CD4-positive, alpha-beta T cell (primary cell): ENCODE measurements at regions not wholly inside any gene's neighbourhood (a gene's known extent, or its start where the extent isn't known, plus 50 kb on each side); places are given as distances from the start of the nearest gene placed in this dataset.

ENCODE experiments used
- ATAC-seq: fragments of 200-7000 bp; cut with Tn5 transposase; one replicate; pipeline ENCODE4 v1.10.0; 2022; ENCODE audit warnings: mild to moderate bottlenecking; ENCODE audit not compliant: poor library complexity
- CTCF ChIA-PET: fragments of 350-600 bp; sonication (Branson Sonifier 250); formaldehyde crosslinking; loops from one replicate; lab custom pipeline; 2021; ENCODE audit warnings: antibody characterized with exemption, inconsistent platforms; lab: Charles Lee
- POLR2A ChIA-PET: fragments of 350-600 bp; sonication (Branson Sonifier 250); formaldehyde crosslinking; loops from one replicate; lab custom pipeline; 2021; ENCODE audit warnings: antibody characterized with exemption, inconsistent platforms; lab: Charles Lee
- DNase-seq, 14 experiments: peaks; one replicate each; pipeline ENCODE4 v3.0.0-alpha.2; 2013 to 2020; ENCODE audit warnings: mixed read lengths in 2 of 14
- H3K27ac ChIP-seq, 2 donors: one replicate each; pipeline versions ENCODE4 v1.5.1 to v1.7.0; 2013; ENCODE audit warnings: low read length in 2 of 2, low read depth in 1 of 2, mild to moderate bottlenecking in 1 of 2
- H3K27me3 ChIP-seq, 2 experiments: 1 replicate in 1 of 2; 2 replicates in 1 of 2; pipeline versions ENCODE4 v1.6.1 to v1.7.0; 2013; ENCODE audit warnings: low read length in 2 of 2, control low read depth in 1 of 2, mild to moderate bottlenecking in 1 of 2, moderate library complexity in 1 of 2; ENCODE audit not compliant: insufficient read depth in 2 of 2, control insufficient read depth in 1 of 2
- H3K36me3 ChIP-seq: one replicate; pipeline ENCODE4 v1.6.1; 2013; ENCODE audit warnings: low read length, control low read depth; ENCODE audit not compliant: insufficient read depth
- H3K4me1 ChIP-seq: one replicate; pipeline ENCODE4 v1.6.1; 2013; ENCODE audit warnings: low read length, control low read depth; ENCODE audit not compliant: insufficient read depth
- H3K4me3 ChIP-seq: one replicate; pipeline ENCODE4 v1.5.1; 2013; ENCODE audit warnings: mild to moderate bottlenecking, low read length, moderate library complexity
- H3K9me3 ChIP-seq, 2 experiments: 1 replicate in 1 of 2; 2 replicates in 1 of 2; pipeline versions ENCODE4 v1.6.1 to v1.7.0; 2013; ENCODE audit warnings: low read length in 2 of 2, mild to moderate bottlenecking in 2 of 2, control low read depth in 1 of 2, moderate library complexity in 1 of 2; ENCODE audit not compliant: control insufficient read depth in 1 of 2, insufficient read depth in 1 of 2
- H3K27ac Mint-ChIP-seq: one replicate; pipeline ENCODE4 v1.8.0; 2020; ENCODE audit warnings: mixed read lengths
- H3K27me3 Mint-ChIP-seq: one replicate; pipeline ENCODE4 v1.8.0; 2021; ENCODE audit warnings: mixed read lengths
- H3K36me3 Mint-ChIP-seq: one replicate; pipeline ENCODE4 v1.8.0; 2021; ENCODE audit warnings: low read depth, mixed read lengths
- H3K4me1 Mint-ChIP-seq: one replicate; pipeline ENCODE4 v1.8.0; 2021; ENCODE audit warnings: low read depth, mixed read lengths
- H3K4me3 Mint-ChIP-seq: one replicate; pipeline ENCODE4 v1.8.0; 2020; ENCODE audit warnings: mild to moderate bottlenecking, mixed read lengths
- H3K9me3 Mint-ChIP-seq: one replicate; pipeline ENCODE4 v1.8.0; 2020; ENCODE audit warnings: mixed read lengths
- intact Hi-C, 2 experiments: fragments of 100-400 bp; cut with DNase I in 1 of 2; cut with micrococcal nuclease in 1 of 2; formaldehyde crosslinking; loops; one replicate each; pipeline versions ENCODE4 v1.15.1 to v1.9.0; 2023 to 2025; cut with DNase I, micrococcal nuclease
- TF ChIP-seq, protein P1 (sequence below): fragments of 200-600 bp; IDR thresholded peaks from one replicate; pipeline ENCODE4 v1.8.0; 2022; ENCODE audit warnings: antibody characterized with exemption, mild to moderate bottlenecking

GRCh38 chr1:228884196-228884595 is 148.9 kb downstream of the RHOU start:
- Histone ChIP-seq H3K4me3 (no peak overlapping the region), H3K4me1 (no peaks in the 10 kb centered on the region), H3K36me3 (no peaks in the 10 kb centered on the region), H3K27ac (no peak overlapping the region), H3K9me3 (peaks cover 0 to 4% of the 10 kb centered on the region in 2 experiments), H3K27me3 (no peaks in the 10 kb centered on the region)
- CTCF ChIA-PET: no interaction called here
- POLR2A ChIA-PET: no interaction called here
- Mint-ChIP-seq H3K36me3 (no peaks in the 10 kb centered on the region), H3K4me3 (no peak overlapping the region), H3K9me3 (peaks cover 4% of the 10 kb centered on the region), H3K4me1 (peaks cover 1% of the 10 kb centered on the region), H3K27ac (no peak overlapping the region), H3K27me3 (no peaks in the 10 kb centered on the region)
- ATAC-seq (no peak), DNase-seq (no peak)
- TF ChIP-seq, protein P1, sequence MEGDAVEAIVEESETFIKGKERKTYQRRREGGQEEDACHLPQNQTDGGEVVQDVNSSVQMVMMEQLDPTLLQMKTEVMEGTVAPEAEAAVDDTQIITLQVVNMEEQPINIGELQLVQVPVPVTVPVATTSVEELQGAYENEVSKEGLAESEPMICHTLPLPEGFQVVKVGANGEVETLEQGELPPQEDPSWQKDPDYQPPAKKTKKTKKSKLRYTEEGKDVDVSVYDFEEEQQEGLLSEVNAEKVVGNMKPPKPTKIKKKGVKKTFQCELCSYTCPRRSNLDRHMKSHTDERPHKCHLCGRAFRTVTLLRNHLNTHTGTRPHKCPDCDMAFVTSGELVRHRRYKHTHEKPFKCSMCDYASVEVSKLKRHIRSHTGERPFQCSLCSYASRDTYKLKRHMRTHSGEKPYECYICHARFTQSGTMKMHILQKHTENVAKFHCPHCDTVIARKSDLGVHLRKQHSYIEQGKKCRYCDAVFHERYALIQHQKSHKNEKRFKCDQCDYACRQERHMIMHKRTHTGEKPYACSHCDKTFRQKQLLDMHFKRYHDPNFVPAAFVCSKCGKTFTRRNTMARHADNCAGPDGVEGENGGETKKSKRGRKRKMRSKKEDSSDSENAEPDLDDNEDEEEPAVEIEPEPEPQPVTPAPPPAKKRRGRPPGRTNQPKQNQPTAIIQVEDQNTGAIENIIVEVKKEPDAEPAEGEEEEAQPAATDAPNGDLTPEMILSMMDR: no peak
- intact Hi-C loops: no loop called here

- Mint-ChIP-seq H3K27me3 (no peaks in the 10 kb centered on the region), H3K4me1 (peaks cover 8% of the 10 kb centered on the region), H3K36me3 (no peaks in the 10 kb centered on the region), H3K4me3 (no peak overlapping the region), H3K27ac (no peak overlapping the region), H3K9me3 (peaks cover 4% of the 10 kb centered on the region)
- ChIA-PET POLR2A (no interaction called here), CTCF (no interaction called here)
- Histone ChIP-seq H3K36me3 (no peaks in the 10 kb centered on the region), H3K9me3 (peaks cover 0 to 4% of the 10 kb centered on the region in 2 experiments), H3K27me3 (no peaks in the 10 kb centered on the region), H3K4me3 (no peak overlapping the region), H3K4me1 (no peaks in the 10 kb centered on the region), H3K27ac (no peak overlapping the region)
- TF ChIP-seq, protein P1: no peak
- ATAC-seq (no peak), DNase-seq (no peak)
- intact Hi-C loops: no loop called here
Measured at GRCh38 chr1:228884615-228885566, 149.6 kb downstream of the RHOU start.

DNA sequence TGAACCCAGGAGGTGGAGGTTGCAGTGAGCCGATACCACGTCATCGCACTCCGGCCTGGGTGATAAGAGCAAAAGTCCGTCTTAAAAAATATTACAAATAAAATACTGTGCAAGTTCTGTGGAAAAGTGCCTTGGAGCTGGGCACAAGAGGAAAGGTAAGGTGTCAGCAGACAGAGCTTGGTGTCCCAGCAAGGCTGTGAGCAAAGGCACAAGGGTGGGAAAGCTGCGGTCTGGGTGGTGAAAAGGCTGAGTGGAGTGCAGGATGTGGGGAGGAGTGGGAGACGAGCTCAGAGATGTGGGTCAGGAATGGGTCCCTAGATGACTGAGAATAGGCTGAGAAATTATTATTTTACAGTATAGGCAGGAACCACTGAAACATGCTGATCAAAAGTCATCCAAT is 150.6 kb downstream of the RHOU start:
- Histone ChIP-seq H3K27me3 (no peaks in the 10 kb centered on the region), H3K36me3 (no peaks in the 10 kb centered on the region), H3K27ac (no peak overlapping the region), H3K4me1 (peaks cover 6% of the 10 kb centered on the region), H3K4me3 (no peak overlapping the region), H3K9me3 (peaks cover 0 to 4% of the 10 kb centered on the region in 2 experiments)
- Mint-ChIP-seq H3K9me3 (peaks cover 4% of the 10 kb centered on the region), H3K4me3 (no peak overlapping the region), H3K27ac (no peak overlapping the region), H3K4me1 (peaks cover 18% of the 10 kb centered on the region), H3K27me3 (no peaks in the 10 kb centered on the region), H3K36me3 (no peaks in the 10 kb centered on the region)
- ChIA-PET CTCF (no interaction called here), POLR2A (no interaction called here)
- intact Hi-C loops: no loop called here
- no peak for DNase-seq
- TF ChIP-seq, protein P1: no peak
- ATAC-seq: no peak
